IPS-20b (cell line): ENCODE measurements at regions not wholly inside any gene's neighbourhood (a gene's known extent, or its start where the extent isn't known, plus 50 kb on each side); places are given as distances from the start of the nearest gene placed in this dataset.
"Not testable (repeated sequence)": the region's sequence is repeated elsewhere in the genome, so short reads cannot be mapped to it uniquely, and the experiment has no call there.

ENCODE experiments used
- H3K27ac ChIP-seq: one replicate; pipeline ENCODE4 v1.5.1; 2013; ENCODE audit warnings: low read length
- H3K27me3 ChIP-seq: 2 replicates; pipeline ENCODE4 v1.6.1; 2013; ENCODE audit warnings: mild to moderate bottlenecking, low read length, inconsistent platforms; ENCODE audit not compliant: insufficient read depth
- H3K36me3 ChIP-seq: 2 replicates; pipeline ENCODE4 v1.6.1; 2013; ENCODE audit warnings: low read depth, mild to moderate bottlenecking, inconsistent platforms, low read length, moderate library complexity; ENCODE audit not compliant: insufficient read depth
- H3K4me1 ChIP-seq: 2 replicates; pipeline ENCODE4 v1.6.1; 2013; ENCODE audit warnings: mild to moderate bottlenecking, control low read depth, inconsistent platforms, low read length, moderate library complexity; ENCODE audit not compliant: insufficient read depth
- H3K4me3 ChIP-seq: 2 replicates; pipeline ENCODE4 v1.5.1; 2013; ENCODE audit warnings: mild to moderate bottlenecking, low read length, inconsistent platforms
- H3K9ac ChIP-seq: 2 replicates; pipeline ENCODE4 v1.6.1; 2013; ENCODE audit warnings: low read depth, mild to moderate bottlenecking, inconsistent platforms, low read length, moderate library complexity
- H3K9me3 ChIP-seq: 2 replicates; pipeline ENCODE4 v1.6.1; 2013; ENCODE audit warnings: mild to moderate bottlenecking, low read depth, low read length, inconsistent platforms; ENCODE audit not compliant: insufficient read depth

GRCh38 chr14:54241517-54241916 lies 155.3 kb upstream of the CDKN3 start:
- Histone ChIP-seq H3K36me3 (no peaks in the 10 kb centered on the region), H3K9me3 (peaks cover 7% of the 10 kb centered on the region), H3K27me3 (no peaks in the 10 kb centered on the region), H3K4me3 (no peak overlapping the region), H3K9ac (no peak overlapping the region), H3K4me1 (no peaks in the 10 kb centered on the region), H3K27ac (no peak overlapping the region)

DNA sequence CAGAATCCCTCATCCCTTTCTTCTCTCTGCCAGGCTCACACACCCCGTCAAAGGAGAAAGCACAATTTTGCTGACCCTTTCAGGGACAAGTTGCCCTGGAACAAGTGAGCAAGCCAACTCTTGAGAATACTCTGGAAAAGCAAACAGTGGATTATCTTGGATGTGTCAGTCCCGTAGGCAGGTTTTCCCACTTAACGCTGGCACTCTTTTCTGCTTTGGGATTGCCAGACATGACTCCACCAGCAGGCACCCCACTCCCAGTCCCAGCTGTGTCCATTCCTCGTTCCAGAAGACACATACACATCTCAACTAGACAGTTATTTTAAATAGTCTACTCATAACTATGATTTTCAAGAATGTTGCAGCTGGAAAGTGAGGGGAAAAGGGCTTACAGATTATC lies 145.5 kb upstream of the CDKN3 start:
- Histone ChIP-seq H3K9ac (no peak overlapping the region), H3K27me3 (peaks cover 8% of the 10 kb centered on the region; the same call in 1 of the 2 replicates), H3K36me3 (no peaks in the 10 kb centered on the region), H3K9me3 (no peaks in the 10 kb centered on the region), H3K27ac (no peak overlapping the region), H3K4me1 (no peaks in the 10 kb centered on the region), H3K4me3 (no peak overlapping the region)

- H3K9me3 ChIP-seq: no peaks in the 10 kb centered on the region
- H3K27ac ChIP-seq: no peak overlapping the region
- no peak overlapping the region for H3K4me3 ChIP-seq
- no peaks in the 10 kb centered on the region for H3K36me3 ChIP-seq
- no peak overlapping the region for H3K9ac ChIP-seq
- H3K4me1 ChIP-seq: peaks cover 5% of the 10 kb centered on the region; the same call in 1 of the 2 replicates
- H3K27me3 ChIP-seq: peaks cover 8% of the 10 kb centered on the region; the same call in 1 of the 2 replicates
Observed at GRCh38 chr14:54252072-54252730, 144.6 kb upstream of the CDKN3 start.

- Histone ChIP-seq H3K9ac (no peak overlapping the region), H3K4me3 (no peak overlapping the region), H3K27me3 (peaks cover 8% of the 10 kb centered on the region; the same call in 1 of the 2 replicates), H3K9me3 (no peaks in the 10 kb centered on the region), H3K27ac (no peak overlapping the region), H3K36me3 (no peaks in the 10 kb centered on the region), H3K4me1 (peaks cover 8% of the 10 kb centered on the region)
Observed at GRCh38 chr14:54253195-54253947, 143.4 kb upstream of the CDKN3 start.

GRCh38 chr14:54256156-54256555 lies 140.7 kb upstream of the CDKN3 start:
- H3K36me3 ChIP-seq: no peaks in the 10 kb centered on the region
- H3K27me3 ChIP-seq: peaks cover 8% of the 10 kb centered on the region; the same call in 1 of the 2 replicates
- no peak overlapping the region for H3K4me3 ChIP-seq
- no peak overlapping the region for H3K27ac ChIP-seq
- no peaks in the 10 kb centered on the region for H3K9me3 ChIP-seq
- peaks cover 12% of the 10 kb centered on the region for H3K4me1 ChIP-seq
- H3K9ac ChIP-seq: no peak overlapping the region

DNA sequence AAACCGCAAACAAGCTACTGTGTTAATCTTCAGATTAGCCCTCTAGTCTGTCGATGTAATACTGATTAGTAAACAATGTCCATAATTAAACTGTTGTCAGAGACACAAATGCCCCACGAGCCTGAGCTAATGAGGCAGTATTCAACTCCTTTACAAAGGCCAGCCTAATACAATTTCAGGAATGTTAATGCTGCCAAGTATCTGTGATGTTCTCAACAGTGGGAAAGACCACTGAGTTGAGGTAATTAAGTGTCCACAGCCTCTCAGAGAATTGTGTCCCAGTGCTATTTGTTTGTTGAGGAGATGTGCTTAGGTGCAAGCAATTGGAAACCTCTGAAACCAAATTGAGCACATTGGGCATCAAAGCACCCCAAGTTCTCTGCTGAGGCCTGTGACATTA lies 139.4 kb upstream of the CDKN3 start:
- no peak overlapping the region for H3K9ac ChIP-seq
- no peak overlapping the region for H3K4me3 ChIP-seq
- H3K36me3 ChIP-seq: no peaks in the 10 kb centered on the region
- peaks cover 18% of the 10 kb centered on the region for H3K4me1 ChIP-seq
- peaks cover 8% of the 10 kb centered on the region; the same call in 1 of the 2 replicates for H3K27me3 ChIP-seq
- H3K27ac ChIP-seq: no peak overlapping the region
- H3K9me3 ChIP-seq: no peaks in the 10 kb centered on the region

GRCh38 chr14:54258382-54258781 lies 138.4 kb upstream of the CDKN3 start:
- H3K36me3 ChIP-seq: no peaks in the 10 kb centered on the region
- no peak overlapping the region for H3K4me3 ChIP-seq
- H3K4me1 ChIP-seq: peaks cover 18% of the 10 kb centered on the region
- H3K27me3 ChIP-seq: peaks cover 8% of the 10 kb centered on the region; the same call in 1 of the 2 replicates
- no peak overlapping the region for H3K9ac ChIP-seq
- H3K9me3 ChIP-seq: no peaks in the 10 kb centered on the region
- H3K27ac ChIP-seq: no peak overlapping the region

GRCh38 chr14:54259821-54260220 lies 137.0 kb upstream of the CDKN3 start:
- Histone ChIP-seq H3K9me3 (no peaks in the 10 kb centered on the region), H3K36me3 (no peaks in the 10 kb centered on the region), H3K27me3 (peaks cover 8% of the 10 kb centered on the region; the same call in 1 of the 2 replicates), H3K4me3 (no peak overlapping the region), H3K27ac (no peak overlapping the region), H3K9ac (no peak overlapping the region), H3K4me1 (peaks cover 18% of the 10 kb centered on the region)

DNA sequence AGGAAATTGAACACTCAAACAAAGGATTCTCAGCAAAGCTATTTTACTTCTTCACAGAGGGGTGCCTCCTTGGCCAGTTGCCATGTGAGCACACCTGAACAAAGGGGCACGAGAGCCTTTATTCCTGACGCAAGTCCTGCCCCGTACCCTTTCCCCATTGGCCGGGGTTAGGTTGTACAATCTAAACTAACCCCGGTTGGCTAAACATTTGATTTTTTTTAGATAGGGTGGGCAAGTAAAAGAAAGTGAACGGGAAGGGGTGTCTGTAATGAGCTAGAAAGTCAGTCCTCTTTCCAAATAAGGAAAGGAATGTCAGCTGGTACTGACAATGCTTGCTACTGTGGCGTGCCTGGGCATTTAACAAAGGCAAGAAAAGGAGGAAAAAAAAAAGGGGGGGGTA lies 135.5 kb upstream of the CDKN3 start:
- no peaks in the 10 kb centered on the region for H3K36me3 ChIP-seq
- no peaks in the 10 kb centered on the region; the same call in 1 of the 2 replicates for H3K27me3 ChIP-seq
- no peak overlapping the region; the same call in 1 of the 2 replicates for H3K4me3 ChIP-seq
- H3K4me1 ChIP-seq: peaks cover 18% of the 10 kb centered on the region
- peak overlapping the region; percentile 20; the same call in 1 of the 2 replicates for H3K9ac ChIP-seq
- H3K9me3 ChIP-seq: no peaks in the 10 kb centered on the region
- H3K27ac ChIP-seq: peak overlapping the region; percentile 10

DNA sequence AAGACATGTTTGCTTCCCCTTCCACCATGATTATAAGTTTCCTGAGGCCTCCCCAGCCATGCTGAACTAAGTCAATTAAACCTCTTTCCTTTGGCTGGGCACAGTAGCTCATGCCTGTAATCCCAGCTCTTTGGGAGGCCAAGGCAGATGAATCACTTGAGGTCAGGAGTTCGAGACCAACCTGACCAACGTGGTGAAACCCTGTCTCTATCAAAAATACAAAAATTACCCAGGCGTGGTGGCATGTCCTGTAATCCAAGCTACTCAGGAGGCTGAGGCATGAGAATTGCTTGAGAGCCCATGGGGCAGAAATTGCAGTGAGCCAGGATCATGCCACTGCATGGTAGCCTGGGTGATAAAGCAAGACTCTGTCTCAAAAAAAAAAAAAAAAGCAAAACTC lies 130.2 kb upstream of the CDKN3 start:
- H3K27me3 ChIP-seq, H3K9ac ChIP-seq, H3K27ac ChIP-seq, H3K4me1 ChIP-seq, H3K4me3 ChIP-seq, H3K9me3 ChIP-seq, H3K36me3 ChIP-seq: not testable (repeated sequence)

DNA sequence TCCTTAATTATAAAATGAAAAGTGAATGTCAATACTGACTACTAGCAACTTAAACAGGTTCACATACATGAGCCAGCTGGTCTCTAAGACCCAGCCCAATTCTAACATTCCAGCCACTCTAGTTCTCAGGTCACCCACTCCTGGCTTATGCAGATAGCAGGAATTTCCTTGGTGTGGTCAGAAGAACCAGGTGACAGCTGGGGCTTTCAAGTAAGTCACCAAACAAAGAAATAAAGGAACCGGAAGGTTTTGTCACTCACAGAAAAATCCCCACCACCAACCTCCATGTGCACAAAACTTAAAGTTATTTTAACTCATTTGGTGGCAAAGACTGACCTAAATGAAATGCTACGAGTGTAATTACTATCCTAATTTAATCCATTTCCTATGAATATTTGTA lies 129.6 kb upstream of the CDKN3 start:
- Histone ChIP-seq H3K9me3 (no peaks in the 10 kb centered on the region), H3K9ac (no peak overlapping the region), H3K4me1 (no peaks in the 10 kb centered on the region), H3K36me3 (no peaks in the 10 kb centered on the region), H3K27ac (no peak overlapping the region), H3K27me3 (no peaks in the 10 kb centered on the region), H3K4me3 (no peak overlapping the region)
